Suprapubic skin (tissue), 3 donors: ENCODE measurements at regions not wholly inside any gene's neighbourhood (a gene's known extent, or its start where the extent isn't known, plus 50 kb on each side); places are given as distances from the start of the nearest gene placed in this dataset.

Experiments
- POLR2AphosphoS5 ChIP-seq, 3 donors: sonication (generic); formaldehyde crosslinking; IDR thresholded peaks; one replicate each; pipeline ENCODE4 v1.6.1; 2017; ENCODE audit warnings: antibody characterized with exemption in 3 of 3
- TF ChIP-seq, protein P1 (sequence below), 2 donors: fragments of 200-600 bp in 1 of 2; fragments of 450-650 bp in 1 of 2; sonication (generic) in 1 of 2; IDR thresholded peaks; one replicate each; pipeline ENCODE4 v1.5.1; 2016 to 2019; ENCODE audit warnings: antibody characterized with exemption in 2 of 2, mild to moderate bottlenecking in 1 of 2, moderate library complexity in 1 of 2

DNA sequence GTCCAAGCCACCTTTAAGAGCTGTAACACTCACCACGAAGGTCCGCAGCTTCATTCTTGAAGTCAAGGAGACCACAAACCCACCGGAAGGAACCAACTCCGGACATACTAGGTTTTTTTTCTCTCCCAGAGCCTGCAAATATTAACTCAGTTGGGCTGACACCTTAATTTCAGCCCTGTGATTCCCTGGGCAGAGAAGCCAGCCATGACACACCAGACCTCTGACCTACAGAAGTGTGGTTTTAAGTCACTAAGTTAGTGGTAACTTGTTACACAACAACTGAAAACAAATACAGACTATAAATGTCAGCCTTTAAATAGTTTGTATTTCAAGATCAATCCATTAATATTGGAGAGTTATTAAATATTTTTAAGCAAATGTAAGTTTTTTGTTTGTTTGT is 855.1 kb downstream of the TMEM182 start:
- no peak for TF ChIP-seq POLR2AphosphoS5 (IDR thresholded peaks at IDR 0.05)
- TF ChIP-seq, protein P1, sequence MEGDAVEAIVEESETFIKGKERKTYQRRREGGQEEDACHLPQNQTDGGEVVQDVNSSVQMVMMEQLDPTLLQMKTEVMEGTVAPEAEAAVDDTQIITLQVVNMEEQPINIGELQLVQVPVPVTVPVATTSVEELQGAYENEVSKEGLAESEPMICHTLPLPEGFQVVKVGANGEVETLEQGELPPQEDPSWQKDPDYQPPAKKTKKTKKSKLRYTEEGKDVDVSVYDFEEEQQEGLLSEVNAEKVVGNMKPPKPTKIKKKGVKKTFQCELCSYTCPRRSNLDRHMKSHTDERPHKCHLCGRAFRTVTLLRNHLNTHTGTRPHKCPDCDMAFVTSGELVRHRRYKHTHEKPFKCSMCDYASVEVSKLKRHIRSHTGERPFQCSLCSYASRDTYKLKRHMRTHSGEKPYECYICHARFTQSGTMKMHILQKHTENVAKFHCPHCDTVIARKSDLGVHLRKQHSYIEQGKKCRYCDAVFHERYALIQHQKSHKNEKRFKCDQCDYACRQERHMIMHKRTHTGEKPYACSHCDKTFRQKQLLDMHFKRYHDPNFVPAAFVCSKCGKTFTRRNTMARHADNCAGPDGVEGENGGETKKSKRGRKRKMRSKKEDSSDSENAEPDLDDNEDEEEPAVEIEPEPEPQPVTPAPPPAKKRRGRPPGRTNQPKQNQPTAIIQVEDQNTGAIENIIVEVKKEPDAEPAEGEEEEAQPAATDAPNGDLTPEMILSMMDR (IDR thresholded peaks at IDR 0.05) = no peak
